ENCODE measurements at regions not wholly inside any gene's neighbourhood (a gene's known extent, or its start where the extent isn't known, plus 50 kb on each side); places are given as distances from the start of the nearest gene placed in this dataset.

DNA sequence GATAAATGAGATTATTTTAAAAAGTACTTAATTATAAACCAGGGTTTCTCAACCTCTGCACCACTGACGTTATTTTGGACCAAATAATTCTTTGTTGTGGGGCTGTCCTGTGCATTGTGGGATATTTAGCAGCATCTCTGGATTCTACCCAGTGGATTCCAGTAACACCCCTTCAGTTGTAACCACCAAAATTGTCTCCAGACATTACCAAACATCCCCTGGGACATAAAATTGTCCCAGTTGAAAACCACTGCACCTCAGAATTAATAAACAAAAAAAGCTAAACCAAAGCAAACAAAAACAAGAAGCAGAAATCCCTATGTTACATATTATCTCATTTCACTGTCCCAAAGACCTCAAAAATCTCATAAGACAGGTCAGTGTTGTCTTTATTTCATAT lies 54.2 kb upstream of the GIMD1 start (continued):
- TF ChIP-seq, protein P1, sequence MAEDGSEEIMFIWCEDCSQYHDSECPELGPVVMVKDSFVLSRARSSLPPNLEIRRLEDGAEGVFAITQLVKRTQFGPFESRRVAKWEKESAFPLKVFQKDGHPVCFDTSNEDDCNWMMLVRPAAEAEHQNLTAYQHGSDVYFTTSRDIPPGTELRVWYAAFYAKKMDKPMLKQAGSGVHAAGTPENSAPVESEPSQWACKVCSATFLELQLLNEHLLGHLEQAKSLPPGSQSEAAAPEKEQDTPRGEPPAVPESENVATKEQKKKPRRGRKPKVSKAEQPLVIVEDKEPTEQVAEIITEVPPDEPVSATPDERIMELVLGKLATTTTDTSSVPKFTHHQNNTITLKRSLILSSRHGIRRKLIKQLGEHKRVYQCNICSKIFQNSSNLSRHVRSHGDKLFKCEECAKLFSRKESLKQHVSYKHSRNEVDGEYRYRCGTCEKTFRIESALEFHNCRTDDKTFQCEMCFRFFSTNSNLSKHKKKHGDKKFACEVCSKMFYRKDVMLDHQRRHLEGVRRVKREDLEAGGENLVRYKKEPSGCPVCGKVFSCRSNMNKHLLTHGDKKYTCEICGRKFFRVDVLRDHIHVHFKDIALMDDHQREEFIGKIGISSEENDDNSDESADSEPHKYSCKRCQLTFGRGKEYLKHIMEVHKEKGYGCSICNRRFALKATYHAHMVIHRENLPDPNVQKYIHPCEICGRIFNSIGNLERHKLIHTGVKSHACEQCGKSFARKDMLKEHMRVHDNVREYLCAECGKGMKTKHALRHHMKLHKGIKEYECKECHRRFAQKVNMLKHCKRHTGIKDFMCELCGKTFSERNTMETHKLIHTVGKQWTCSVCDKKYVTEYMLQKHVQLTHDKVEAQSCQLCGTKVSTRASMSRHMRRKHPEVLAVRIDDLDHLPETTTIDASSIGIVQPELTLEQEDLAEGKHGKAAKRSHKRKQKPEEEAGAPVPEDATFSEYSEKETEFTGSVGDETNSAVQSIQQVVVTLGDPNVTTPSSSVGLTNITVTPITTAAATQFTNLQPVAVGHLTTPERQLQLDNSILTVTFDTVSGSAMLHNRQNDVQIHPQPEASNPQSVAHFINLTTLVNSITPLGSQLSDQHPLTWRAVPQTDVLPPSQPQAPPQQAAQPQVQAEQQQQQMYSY (CRISPR knock-in tag; IDR thresholded peaks at IDR 0.05), result no peak
- TF ChIP-seq EP300 (IDR thresholded peaks at IDR 0.05; ENCODE audit: borderline replicate concordance in 1 of 2, control insufficient read depth in 1 of 2, low read depth in 2 of 2, low read length in 2 of 2) (no peak), TCF7 (IDR thresholded peaks at IDR 0.05; ENCODE audit: borderline replicate concordance) (no peak), NFYA (IDR thresholded peaks at IDR 0.05; ENCODE audit: borderline replicate concordance, low read depth, low read length) (no peak), BRCA1 (IDR thresholded peaks at IDR 0.05; ENCODE audit: low read depth, low read length) (no peak), BMI1 (IDR thresholded peaks at IDR 0.05; ENCODE audit: borderline replicate concordance) (no peak), CBFB (IDR thresholded peaks at IDR 0.05; ENCODE audit: low read depth) (no peak), ASH2L (IDR thresholded peaks at IDR 0.05; ENCODE audit: borderline replicate concordance, low read depth) (no peak), SIX5 (IDR thresholded peaks at IDR 0.05; ENCODE audit: low read depth, low read length, severe bottlenecking) (no peak), FOXM1 (IDR thresholded peaks at IDR 0.05; ENCODE audit: low read depth, low read length) (no peak), MTA3 (IDR thresholded peaks at IDR 0.05; ENCODE audit: borderline replicate concordance, low read length) (no peak)
- TF ChIP-seq, protein P2, sequence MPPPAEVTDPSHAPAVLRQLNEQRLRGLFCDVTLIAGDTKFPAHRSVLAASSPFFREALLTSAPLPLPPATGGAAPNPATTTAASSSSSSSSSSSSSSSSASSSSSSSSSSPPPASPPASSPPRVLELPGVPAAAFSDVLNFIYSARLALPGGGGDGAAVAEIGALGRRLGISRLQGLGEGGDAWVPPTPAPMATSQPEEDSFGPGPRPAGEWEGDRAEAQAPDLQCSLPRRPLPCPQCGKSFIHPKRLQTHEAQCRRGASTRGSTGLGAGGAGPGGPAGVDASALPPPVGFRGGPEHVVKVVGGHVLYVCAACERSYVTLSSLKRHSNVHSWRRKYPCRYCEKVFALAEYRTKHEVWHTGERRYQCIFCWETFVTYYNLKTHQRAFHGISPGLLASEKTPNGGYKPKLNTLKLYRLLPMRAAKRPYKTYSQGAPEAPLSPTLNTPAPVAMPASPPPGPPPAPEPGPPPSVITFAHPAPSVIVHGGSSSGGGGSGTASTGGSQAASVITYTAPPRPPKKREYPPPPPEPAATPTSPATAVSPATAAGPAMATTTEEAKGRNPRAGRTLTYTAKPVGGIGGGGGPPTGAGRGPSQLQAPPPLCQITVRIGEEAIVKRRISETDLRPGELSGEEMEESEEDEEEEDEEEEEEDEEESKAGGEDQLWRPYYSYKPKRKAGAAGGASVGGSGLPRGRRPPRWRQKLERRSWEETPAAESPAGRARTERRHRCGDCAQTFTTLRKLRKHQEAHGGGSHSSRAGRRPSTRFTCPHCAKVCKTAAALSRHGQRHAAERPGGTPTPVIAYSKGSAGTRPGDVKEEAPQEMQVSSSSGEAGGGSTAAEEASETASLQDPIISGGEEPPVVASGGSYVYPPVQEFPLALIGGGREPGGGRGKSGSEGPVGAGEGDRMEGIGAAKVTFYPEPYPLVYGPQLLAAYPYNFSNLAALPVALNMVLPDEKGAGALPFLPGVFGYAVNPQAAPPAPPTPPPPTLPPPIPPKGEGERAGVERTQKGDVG (CRISPR knock-in tag; IDR thresholded peaks at IDR 0.05), result no peak
- TF ChIP-seq, protein P3, sequence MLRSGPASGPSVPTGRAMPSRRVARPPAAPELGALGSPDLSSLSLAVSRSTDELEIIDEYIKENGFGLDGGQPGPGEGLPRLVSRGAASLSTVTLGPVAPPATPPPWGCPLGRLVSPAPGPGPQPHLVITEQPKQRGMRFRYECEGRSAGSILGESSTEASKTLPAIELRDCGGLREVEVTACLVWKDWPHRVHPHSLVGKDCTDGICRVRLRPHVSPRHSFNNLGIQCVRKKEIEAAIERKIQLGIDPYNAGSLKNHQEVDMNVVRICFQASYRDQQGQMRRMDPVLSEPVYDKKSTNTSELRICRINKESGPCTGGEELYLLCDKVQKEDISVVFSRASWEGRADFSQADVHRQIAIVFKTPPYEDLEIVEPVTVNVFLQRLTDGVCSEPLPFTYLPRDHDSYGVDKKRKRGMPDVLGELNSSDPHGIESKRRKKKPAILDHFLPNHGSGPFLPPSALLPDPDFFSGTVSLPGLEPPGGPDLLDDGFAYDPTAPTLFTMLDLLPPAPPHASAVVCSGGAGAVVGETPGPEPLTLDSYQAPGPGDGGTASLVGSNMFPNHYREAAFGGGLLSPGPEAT (IDR thresholded peaks at IDR 0.05; ENCODE audit: low read depth), result no peak
- TF ChIP-seq, protein P4, sequence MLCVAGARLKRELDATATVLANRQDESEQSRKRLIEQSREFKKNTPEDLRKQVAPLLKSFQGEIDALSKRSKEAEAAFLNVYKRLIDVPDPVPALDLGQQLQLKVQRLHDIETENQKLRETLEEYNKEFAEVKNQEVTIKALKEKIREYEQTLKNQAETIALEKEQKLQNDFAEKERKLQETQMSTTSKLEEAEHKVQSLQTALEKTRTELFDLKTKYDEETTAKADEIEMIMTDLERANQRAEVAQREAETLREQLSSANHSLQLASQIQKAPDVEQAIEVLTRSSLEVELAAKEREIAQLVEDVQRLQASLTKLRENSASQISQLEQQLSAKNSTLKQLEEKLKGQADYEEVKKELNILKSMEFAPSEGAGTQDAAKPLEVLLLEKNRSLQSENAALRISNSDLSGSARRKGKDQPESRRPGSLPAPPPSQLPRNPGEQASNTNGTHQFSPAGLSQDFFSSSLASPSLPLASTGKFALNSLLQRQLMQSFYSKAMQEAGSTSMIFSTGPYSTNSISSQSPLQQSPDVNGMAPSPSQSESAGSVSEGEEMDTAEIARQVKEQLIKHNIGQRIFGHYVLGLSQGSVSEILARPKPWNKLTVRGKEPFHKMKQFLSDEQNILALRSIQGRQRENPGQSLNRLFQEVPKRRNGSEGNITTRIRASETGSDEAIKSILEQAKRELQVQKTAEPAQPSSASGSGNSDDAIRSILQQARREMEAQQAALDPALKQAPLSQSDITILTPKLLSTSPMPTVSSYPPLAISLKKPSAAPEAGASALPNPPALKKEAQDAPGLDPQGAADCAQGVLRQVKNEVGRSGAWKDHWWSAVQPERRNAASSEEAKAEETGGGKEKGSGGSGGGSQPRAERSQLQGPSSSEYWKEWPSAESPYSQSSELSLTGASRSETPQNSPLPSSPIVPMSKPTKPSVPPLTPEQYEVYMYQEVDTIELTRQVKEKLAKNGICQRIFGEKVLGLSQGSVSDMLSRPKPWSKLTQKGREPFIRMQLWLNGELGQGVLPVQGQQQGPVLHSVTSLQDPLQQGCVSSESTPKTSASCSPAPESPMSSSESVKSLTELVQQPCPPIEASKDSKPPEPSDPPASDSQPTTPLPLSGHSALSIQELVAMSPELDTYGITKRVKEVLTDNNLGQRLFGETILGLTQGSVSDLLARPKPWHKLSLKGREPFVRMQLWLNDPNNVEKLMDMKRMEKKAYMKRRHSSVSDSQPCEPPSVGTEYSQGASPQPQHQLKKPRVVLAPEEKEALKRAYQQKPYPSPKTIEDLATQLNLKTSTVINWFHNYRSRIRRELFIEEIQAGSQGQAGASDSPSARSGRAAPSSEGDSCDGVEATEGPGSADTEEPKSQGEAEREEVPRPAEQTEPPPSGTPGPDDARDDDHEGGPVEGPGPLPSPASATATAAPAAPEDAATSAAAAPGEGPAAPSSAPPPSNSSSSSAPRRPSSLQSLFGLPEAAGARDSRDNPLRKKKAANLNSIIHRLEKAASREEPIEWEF (IDR thresholded peaks at IDR 0.05; ENCODE audit: insufficient replicate concordance, low read depth, low read length), result no peak
